ENCODE measurements at regions not wholly inside any gene's neighbourhood (a gene's known extent, or its start where the extent isn't known, plus 50 kb on each side); places are given as distances from the start of the nearest gene placed in this dataset.

- no peak for TF ChIP-seq CTCF (IDR thresholded peaks at IDR 0.05; ENCODE audit: extremely low read depth, missing control alignments)
- DNase-seq (ENCODE audit: low spot score) = no peak
These were observed 187.3 kb downstream of the SNX18 start for GRCh38 chr5:54704825-54705224.

DNA sequence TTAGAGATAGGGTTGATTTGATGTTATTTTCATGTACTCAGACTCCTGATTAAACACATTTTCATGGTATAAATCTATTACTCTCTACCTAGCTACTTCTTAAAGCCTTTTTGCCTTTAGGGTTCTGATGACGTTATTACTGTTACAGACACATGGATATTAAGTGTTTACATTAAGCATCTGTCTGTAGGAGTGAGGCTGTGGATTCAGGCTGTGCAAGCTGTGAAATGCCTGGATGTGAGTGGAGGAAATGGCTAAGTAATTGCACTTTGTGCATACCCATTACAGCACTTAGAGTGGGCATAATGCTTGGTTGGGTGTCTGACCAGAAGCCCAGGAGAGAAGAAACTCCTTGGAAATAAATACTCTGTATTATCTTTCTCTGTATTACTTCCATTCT is 186.8 kb downstream of the SNX18 start:
- DNase-seq (ENCODE audit: low spot score) = no peak
- no peak for TF ChIP-seq CTCF (IDR thresholded peaks at IDR 0.05; ENCODE audit: extremely low read depth, missing control alignments)

DNA sequence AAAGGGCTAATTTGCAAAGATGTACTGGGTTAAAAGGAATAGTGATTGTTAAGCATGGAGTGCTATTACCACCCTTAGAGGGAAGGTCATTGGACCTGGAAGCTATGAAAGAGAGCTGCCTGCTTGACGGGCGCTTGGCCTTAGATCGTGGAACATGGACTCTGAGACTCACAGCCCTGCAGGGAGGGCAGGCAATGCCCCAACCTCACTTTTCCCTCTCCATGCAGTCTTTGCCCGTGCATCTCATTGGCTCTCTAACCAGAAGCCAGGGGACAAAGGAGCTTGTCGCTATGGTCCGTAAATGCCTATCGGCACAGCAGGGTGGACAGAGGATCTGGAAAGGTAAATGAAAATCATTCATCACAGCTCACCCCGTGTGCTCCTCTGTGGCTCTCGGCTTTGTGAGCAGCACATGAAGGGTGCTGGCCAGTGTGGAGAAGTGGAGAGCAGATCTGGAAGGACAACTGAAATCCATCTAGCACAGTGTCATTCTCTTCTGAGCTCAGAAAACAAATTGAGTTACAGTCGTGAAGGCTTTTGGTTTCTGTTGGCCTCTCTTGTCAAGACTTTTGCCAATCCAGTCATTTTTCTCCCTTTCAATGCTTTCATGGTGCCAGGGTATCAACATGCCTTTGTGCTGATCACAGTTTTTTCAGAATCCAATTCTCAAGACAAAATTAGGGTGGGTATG is 186.2 kb downstream of the SNX18 start:
- no peak for TF ChIP-seq CTCF (IDR thresholded peaks at IDR 0.05; ENCODE audit: extremely low read depth, missing control alignments)
- no peak for DNase-seq (ENCODE audit: low spot score)

DNA sequence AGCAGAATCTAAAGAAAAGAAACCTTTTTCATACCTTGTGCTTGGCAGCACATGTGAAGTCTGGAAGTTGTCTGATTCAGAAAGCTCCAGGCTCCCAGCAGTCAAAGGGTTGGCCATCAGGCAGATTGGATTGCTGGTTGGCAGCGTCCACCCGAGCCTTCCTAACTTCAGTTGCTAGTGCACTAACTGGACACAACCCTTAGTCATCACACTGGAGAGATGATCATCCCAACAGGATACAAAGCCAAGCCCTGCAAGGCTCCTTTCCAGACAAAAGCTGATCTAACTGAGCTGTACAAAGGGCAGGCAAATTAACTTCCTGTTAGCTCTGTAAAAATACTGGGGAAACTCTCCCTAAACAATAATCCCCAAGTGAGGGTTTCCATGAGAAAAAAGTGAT is 185.6 kb downstream of the SNX18 start:
- no peak for DNase-seq (ENCODE audit: low spot score)
- TF ChIP-seq CTCF (IDR thresholded peaks at IDR 0.05; ENCODE audit: extremely low read depth, missing control alignments) = no peak

- TF ChIP-seq CTCF (IDR thresholded peaks at IDR 0.05; ENCODE audit: extremely low read depth, missing control alignments) = no peak
- DNase-seq (ENCODE audit: low spot score) = no peak
These were observed 184.9 kb downstream of the SNX18 start for GRCh38 chr5:54702470-54702869.

- no peak for TF ChIP-seq CTCF (IDR thresholded peaks at IDR 0.05; ENCODE audit: extremely low read depth, missing control alignments)
- no peak for DNase-seq (ENCODE audit: low spot score)
These were observed 183.5 kb downstream of the SNX18 start for GRCh38 chr5:54700986-54701578.

GRCh38 chr5:54696931-54697330 is 179.4 kb downstream of the SNX18 start:
- TF ChIP-seq CTCF (IDR thresholded peaks at IDR 0.05; ENCODE audit: extremely low read depth, missing control alignments) = no peak
- DNase-seq (ENCODE audit: low spot score) = no peak
